Hepatocyte (in vitro differentiated cells): ENCODE measurements at regions not wholly inside any gene's neighbourhood (a gene's known extent, or its start where the extent isn't known, plus 50 kb on each side); places are given as distances from the start of the nearest gene placed in this dataset.

Experiments used
- CTCF ChIP-seq: fragments of 200-600 bp; sonication (generic); IDR thresholded peaks from 2 replicates; pipeline ENCODE4 v1.5.1; 2016; ENCODE audit warnings: antibody characterized with exemption, mild to moderate bottlenecking; ENCODE audit not compliant: poor library complexity
- EZH2 ChIP-seq: fragments of 200-600 bp; sonication (generic); IDR thresholded peaks from 2 replicates; pipeline ENCODE4 v1.6.1; 2016; ENCODE audit warnings: antibody characterized with exemption, mild to moderate bottlenecking, borderline replicate concordance

- no peak for TF ChIP-seq EZH2
- TF ChIP-seq CTCF, result no peak
These were observed 418.5 kb upstream of the BTBD3 start for GRCh38 chr20:11499101-11499634.
